Thyroid gland (tissue), 4 donors: ENCODE measurements at regions not wholly inside any gene's neighbourhood (a gene's known extent, or its start where the extent isn't known, plus 50 kb on each side); places are given as distances from the start of the nearest gene placed in this dataset.

Experiments used
- POLR2A ChIP-seq, 2 donors: fragments of 450-650 bp; IDR thresholded peaks; one replicate each; pipeline ENCODE4 v1.6.1; 2017; ENCODE audit warnings: antibody characterized with exemption in 2 of 2, mild to moderate bottlenecking in 2 of 2, moderate library complexity in 1 of 2
- TF ChIP-seq, protein P1 (sequence below), 6 experiments: fragments of 200-600 bp in 3 of 6; fragments of 450-650 bp in 3 of 6; sonication (generic) in 3 of 6; IDR thresholded peaks; one replicate each; pipeline ENCODE4 v1.5.1; 2016 to 2019; ENCODE audit warnings: antibody characterized with exemption in 6 of 6, mild to moderate bottlenecking in 2 of 6, inconsistent platforms in 1 of 6, moderate library complexity in 1 of 6

DNA sequence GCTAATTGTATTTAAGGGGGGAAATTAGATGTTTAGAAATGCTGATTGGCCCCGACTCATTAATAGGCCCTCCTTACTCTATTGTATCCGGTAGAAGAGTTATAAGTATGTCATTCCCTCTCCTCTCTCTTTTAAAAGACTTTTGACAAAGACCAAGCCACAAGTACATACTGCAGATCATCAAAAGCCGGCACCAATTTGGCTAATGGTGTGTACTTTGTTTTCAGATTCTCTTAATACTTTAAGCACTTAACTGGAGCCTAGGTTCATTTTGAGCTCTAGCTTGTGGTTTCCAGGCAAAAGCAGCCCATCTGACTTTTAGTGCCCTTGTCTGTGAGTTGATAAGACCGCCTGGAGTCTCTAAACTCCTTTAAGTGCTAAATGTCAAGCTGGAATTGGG is 210.0 kb upstream of the LYZL1 start:
- no peak for TF ChIP-seq POLR2A (IDR thresholded peaks at IDR 0.05)
- TF ChIP-seq, protein P1, sequence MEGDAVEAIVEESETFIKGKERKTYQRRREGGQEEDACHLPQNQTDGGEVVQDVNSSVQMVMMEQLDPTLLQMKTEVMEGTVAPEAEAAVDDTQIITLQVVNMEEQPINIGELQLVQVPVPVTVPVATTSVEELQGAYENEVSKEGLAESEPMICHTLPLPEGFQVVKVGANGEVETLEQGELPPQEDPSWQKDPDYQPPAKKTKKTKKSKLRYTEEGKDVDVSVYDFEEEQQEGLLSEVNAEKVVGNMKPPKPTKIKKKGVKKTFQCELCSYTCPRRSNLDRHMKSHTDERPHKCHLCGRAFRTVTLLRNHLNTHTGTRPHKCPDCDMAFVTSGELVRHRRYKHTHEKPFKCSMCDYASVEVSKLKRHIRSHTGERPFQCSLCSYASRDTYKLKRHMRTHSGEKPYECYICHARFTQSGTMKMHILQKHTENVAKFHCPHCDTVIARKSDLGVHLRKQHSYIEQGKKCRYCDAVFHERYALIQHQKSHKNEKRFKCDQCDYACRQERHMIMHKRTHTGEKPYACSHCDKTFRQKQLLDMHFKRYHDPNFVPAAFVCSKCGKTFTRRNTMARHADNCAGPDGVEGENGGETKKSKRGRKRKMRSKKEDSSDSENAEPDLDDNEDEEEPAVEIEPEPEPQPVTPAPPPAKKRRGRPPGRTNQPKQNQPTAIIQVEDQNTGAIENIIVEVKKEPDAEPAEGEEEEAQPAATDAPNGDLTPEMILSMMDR (IDR thresholded peaks at IDR 0.05), result no peak
